AG09319 (cell line): ENCODE measurements at regions not wholly inside any gene's neighbourhood (a gene's known extent, or its start where the extent isn't known, plus 50 kb on each side); places are given as distances from the start of the nearest gene placed in this dataset.

Source experiments
- DNase-seq: peaks from one replicate; pipeline ENCODE4 v3.0.0-alpha.2; 2010; ENCODE audit warnings: low read depth; ENCODE audit errors: extremely low read depth
- CTCF ChIP-seq: IDR thresholded peaks from 2 replicates; pipeline ENCODE4 v1.5.1; 2011; ENCODE audit warnings: low read depth, mild to moderate bottlenecking, inconsistent platforms, low read length, moderate library complexity

GRCh38 chr1:103469801-103470200 is 55.7 kb upstream of the RNPC3 start:
- no peak for DNase-seq
- TF ChIP-seq CTCF: no peak

DNA sequence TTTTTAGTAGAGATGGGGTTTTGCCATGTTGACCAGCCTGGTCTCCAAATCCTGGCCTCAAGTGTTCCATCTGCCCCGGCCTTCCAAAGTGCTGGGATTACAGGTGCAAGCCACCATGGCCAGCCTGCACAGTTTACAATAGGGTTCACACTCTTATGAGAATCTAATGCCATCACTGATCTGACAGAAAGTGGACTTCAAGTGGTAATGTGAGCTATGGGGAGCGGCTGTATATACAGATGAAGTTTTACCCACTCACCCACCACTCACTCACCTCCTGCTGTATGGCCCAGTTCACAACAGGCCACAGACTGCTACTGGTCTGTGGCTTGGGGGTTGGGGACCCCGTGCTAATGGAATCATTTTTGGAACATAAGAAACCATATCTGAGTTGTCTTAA is 58.4 kb upstream of the RNPC3 start:
- no peak for TF ChIP-seq CTCF

GRCh38 chr1:103461161-103462105 is 64.1 kb upstream of the RNPC3 start:
- peak; percentile 47 for TF ChIP-seq CTCF
- no peak for DNase-seq

More for the DNA sequence above, 58.4 kb upstream of the RNPC3 start:
- DNase-seq: no peak

GRCh38 chr1:103460511-103460910 is 65.0 kb upstream of the RNPC3 start:
- no peak for TF ChIP-seq CTCF
- no peak for DNase-seq

- TF ChIP-seq CTCF: no peak
- DNase-seq: no peak
Measured at GRCh38 chr1:103459346-103459745, 66.2 kb upstream of the RNPC3 start.

- no peak for DNase-seq
- TF ChIP-seq CTCF: no peak
Measured at GRCh38 chr1:103457886-103458455, 67.5 kb upstream of the RNPC3 start.

GRCh38 chr1:103448560-103448959 is 76.9 kb upstream of the RNPC3 start:
- no peak for TF ChIP-seq CTCF
- no peak for DNase-seq
